Vagina (tissue), 2 donors: ENCODE measurements at regions not wholly inside any gene's neighbourhood (a gene's known extent, or its start where the extent isn't known, plus 50 kb on each side); places are given as distances from the start of the nearest gene placed in this dataset.

Experiments
- CTCF ChIP-seq, 3 experiments: fragments of 450-650 bp in 2 of 3; fragments of 200-600 bp in 1 of 3; sonication (generic) in 1 of 3; IDR thresholded peaks; one replicate each; pipeline ENCODE4 v1.5.1; 2017 to 2019; ENCODE audit warnings: antibody characterized with exemption in 3 of 3, mild to moderate bottlenecking in 2 of 3, moderate library complexity in 2 of 3
- POLR2AphosphoS5 ChIP-seq, 2 donors: sonication (generic); formaldehyde crosslinking; IDR thresholded peaks; one replicate each; pipeline ENCODE4 v1.9.0; 2017; ENCODE audit warnings: antibody characterized with exemption in 2 of 2, mild to moderate bottlenecking in 2 of 2, low read depth in 1 of 2; ENCODE audit not compliant: insufficient read depth in 1 of 2

GRCh38 chr9:82191082-82191770 is 202.7 kb downstream of the SPATA31D1 start:
- TF ChIP-seq CTCF (IDR thresholded peaks at IDR 0.05) (no peak), POLR2AphosphoS5 (IDR thresholded peaks at IDR 0.05; ENCODE audit: insufficient read depth in 1 of 2, low read depth in 1 of 2) (no peak)
